HG02759 (cell line): ENCODE measurements at regions not wholly inside any gene's neighbourhood (a gene's known extent, or its start where the extent isn't known, plus 50 kb on each side); places are given as distances from the start of the nearest gene placed in this dataset.
"Not testable (repeated sequence)": the region's sequence is repeated elsewhere in the genome, so short reads cannot be mapped to it uniquely, and the experiment has no call there.

Experiments used
- ATAC-seq: cut with Tn5 transposase; IDR thresholded peaks from one replicate; pipeline ENCODE4 v1.9.1; 2021; ENCODE audit warnings: mild to moderate bottlenecking, moderate library complexity; ENCODE audit not compliant: unreplicated experiment

DNA sequence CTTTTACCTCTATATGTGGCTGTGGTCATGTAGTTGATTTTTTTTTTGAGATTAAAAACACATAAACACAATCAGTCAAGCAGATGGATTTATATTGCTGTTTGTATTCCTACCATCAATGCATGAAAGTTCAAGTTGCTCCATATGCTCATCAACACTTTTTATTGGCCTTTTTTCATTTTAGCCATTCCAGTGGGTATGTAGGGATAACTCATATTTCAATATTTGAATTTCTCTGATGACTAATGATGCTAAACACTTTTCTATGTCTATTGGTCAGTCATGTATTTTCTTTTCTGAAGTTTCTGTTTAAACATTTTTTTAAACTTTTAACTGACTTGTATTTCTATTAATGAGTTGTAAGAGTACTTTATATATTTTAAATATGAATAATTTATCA is 445.4 kb upstream of the RGMB start:
- ATAC-seq: no peak

DNA sequence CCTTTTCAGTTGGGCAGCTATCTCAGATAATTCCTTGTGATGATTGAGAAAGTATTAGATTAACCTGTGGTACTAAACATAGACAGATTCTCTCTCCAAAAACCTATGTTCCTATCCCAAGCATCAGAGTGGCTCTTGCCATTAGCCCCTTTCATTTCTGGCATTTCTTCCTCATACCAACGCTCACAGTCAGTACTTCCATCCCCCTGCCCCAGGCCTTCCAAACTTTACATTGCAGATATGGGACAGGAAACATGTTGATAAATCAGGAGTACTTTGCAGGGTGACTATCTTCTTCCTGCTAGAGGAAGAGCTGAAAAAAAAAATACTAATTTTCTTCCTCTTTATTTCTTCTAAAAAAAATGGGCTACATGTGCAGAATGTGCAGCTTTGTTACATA is 442.6 kb upstream of the RGMB start:
- ATAC-seq: no peak

DNA sequence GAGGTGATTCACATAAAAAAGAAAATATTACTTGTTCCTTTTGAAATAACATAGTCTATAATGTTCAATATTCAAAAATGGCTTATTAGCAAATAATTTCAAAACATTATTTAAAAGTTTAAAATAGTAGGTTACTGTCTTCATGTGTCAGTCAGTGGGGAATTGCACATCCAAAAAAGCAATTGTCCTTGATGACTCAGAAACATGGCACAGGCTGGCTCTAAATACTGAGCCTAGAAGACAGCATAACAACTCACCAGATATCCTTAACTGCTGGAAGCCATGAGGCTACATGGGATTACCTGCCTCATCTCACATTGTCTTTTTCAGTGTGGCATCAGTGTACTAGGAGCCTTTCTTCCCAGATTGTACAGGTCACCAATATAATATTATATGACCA is 439.5 kb upstream of the RGMB start:
- no peak for ATAC-seq

DNA sequence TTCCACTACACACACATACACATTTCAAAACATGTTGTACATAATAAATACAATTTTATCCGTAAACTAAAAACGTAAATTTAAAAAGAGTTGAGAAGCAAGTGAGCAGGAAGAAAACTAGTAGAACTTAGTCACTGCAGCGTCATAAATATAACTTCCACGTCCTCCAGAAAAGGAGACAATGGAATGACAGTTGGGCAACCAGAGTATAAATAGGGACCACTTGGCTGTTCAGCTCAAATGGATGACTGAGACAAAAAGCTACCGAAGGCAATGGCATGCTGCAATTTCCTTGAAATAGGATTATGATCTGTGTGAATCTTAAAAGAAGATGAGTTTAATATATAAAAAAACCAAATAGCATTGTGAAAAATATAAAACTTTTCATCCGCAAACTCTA is 438.5 kb upstream of the RGMB start:
- ATAC-seq: no peak

DNA sequence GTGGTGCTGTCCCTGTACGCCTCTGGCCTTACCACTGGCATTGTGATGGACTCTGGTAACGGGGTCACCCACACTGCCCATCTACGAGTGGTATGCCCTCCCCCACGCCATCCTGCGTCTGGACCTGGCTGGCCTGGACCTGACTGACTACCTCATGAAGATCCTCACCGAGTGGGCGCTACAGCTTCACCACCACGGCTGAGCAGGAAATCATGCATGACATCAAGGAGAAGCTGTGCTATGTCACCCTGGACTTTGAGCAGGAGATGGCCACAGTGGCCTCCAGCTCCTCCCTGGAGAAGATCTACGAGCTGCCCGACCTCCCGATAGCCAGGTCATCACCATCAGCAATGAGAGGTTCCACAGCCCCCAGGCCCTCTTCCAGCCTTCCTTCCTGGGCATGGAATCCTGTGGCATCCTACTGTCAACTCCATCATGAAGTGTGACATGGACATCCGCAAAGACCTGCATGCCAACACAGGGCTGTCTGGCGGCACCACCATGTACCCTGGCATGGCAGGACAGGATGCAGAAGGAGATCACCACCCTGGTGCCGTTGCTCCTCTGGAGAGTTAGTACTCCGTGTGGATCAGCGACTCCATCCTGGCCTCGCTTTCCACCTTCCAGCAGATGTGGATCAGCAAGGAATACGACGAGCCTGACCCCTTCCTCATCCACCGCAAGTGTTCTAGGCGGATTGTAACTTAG is 434.2 kb upstream of the RGMB start:
- ATAC-seq: no peak

DNA sequence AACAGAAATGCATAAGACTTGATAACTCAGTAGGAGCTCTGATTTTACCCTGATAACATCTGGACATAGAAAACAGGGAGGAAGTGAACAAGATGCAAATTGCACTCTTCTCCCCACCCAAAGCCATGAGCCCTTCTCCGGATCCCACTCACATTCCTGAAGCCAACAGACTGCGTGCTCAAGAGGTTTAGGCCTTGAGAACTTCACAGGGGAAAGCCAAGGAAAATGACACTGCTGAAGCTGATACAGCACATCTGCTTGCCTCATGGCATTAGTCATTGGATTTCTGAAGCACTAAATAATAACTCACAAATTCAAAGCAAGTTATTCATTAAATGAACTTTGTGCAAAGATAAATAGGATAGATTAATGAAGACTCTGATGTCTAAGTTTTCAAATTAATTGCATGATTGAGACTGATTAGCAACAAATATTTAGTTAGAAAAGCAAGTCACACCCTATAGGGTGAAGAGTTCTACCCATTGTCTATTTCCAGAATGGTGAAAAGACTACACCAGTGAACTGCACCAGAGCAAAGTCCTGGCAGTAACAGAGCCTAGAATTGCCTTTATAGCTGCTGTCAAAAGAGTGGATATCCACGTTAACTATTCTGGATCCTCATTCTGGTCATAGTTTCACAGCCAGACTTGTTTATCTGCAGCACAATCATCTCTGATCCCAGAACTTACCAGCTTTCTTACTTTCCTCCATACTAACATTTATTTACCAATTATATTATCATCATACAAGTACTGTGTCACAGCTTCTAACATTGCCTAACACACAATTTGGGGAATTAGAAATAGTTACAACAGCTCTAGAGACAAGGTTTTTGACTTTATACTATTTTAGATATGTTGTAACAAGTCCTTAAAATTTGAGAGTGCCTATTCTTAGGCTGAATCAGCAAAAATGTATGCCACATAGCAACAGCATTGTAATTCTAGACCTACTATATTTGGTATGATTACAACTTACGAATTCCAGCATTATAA is 432.1 kb upstream of the RGMB start:
- ATAC-seq: no peak

DNA sequence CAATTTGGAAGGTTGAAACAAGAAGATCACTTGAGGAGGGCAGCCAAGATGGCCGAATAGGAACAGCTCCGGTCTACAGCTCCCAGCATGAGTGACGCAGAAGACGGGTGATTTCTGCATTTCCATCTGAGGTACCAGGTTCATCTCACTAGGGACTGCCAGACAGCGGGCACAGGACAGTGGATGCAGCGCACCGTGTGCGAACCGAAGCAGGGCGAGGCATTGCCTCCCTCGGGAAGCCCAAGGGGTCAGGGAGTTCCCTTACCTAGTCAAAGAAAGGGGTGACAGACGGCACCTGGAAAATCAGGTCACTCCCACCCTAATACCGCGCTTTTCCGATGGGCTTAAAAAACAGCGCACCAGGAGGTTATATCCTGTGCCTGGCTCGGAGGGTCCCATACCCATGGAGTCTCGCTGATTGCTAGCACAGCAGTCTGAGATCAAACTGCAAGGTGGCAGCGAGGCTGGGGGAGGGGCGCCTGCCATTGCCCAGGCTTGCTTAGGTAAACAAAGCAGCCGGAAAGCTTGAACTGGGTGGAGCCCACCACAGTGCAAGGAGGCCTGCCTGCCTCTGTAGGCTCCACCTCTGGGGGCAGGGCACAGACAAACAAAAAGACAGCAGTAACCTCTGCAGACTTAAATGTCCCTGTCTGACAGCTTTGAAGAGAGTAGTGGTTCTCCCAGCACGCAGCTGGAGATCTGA is 430.4 kb upstream of the RGMB start:
- not testable (repeated sequence) for ATAC-seq

DNA sequence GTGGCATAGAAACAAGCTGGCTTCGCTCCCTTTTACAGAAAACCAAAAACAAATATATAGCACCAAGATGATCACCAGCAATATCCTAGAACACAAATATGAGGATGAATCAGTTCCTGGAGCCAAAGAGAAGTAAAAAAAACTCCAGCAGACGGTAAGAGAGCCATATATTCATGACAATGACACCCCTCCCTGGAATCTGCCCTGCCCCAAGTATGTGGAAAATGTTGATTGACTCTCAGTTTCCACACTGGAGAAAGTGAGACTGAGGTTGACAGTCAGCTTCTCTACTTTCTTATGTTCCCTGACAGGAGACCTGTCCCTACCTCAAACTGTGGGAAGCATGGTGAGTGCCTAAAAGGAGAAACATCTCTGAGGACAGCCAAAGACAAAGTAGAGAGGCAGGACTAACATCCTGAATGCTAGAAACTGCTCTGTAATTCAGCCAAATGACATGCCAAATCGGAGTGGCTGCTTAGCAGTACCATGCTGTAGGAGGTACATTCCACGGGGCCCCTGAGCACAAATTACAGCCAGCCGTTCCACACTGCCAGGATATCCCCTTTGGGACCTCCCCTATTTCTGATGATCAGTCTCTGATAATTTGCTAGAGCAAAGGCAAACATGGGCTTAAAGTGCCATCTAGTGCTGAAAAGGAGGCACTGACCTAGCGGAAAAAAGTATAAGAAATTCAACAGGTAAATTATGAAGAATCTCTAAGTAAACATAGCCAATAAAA is 424.0 kb upstream of the RGMB start:
- ATAC-seq: no peak

DNA sequence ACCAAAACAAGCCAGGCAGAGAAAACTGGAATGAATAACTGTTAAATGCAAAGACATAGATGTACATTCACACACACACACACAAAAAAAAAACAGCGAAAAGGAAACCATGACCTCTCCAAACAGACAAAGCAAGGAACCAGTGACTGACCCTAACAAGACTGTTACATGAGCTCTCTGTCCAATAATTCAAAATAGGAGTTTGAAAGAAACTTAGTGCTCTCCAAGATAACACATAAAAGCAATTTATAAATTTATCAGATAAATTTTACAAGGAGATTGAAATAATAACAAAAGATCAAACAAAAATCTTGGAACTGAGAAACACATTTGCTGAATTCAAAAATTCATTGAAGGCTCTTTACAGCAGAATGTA is 423.5 kb upstream of the RGMB start:
- ATAC-seq: no peak

DNA sequence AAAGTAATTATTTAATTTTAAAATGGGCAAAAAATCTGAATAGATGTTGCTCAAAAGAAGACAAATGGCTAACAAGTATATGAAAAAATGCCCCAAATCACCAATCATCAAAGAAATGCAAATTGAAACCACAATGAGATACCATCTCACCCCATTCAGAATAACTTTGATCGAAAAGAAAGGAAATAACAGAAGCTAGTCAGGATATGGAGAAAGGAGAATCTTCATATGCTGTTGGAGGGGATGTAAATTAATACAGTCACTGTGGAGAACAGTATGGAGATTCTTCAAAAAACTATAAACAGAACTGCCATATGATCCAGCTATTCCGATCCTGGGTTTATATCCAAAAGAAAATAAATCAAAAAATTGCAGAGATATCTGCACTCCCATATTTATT is 418.5 kb upstream of the RGMB start:
- ATAC-seq: no peak

DNA sequence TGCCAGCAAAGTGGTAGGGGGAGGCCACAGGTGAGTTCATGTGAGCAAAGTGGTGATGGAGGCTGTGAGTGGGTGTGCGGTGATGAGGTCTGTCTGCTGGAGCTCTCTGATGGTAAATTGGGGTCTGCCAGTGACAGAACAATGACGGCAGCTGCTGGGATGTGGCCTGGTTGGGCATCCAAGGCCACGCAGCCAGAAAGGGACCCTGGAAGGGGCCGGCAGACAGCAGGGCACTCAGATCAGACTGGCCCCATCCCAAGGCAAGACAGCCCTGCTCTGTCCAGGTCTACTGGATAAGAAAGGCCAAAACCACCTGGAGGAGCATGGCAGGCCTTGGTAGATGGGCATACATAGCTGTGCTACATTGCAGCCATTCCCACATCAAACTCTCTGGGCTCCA is 412.9 kb upstream of the RGMB start:
- ATAC-seq: no peak

DNA sequence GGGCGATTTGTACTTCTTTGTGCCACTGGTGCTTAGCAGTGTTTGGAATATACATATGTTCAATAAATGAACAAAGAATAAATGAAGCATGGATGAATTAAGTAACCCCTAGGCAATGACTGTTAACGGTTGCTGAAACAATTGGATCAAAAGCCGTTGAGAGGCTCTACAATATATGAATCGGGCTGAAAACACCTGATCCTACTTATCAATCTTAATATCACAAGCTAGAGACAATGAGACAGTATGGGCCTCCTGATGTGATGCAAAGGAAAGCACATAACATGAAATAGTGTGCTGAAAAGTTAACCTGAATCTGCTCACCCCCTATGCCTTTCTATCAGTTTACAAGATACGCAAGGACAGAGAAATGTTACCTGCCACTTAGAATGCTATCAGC is 410.3 kb upstream of the RGMB start:
- no peak for ATAC-seq

DNA sequence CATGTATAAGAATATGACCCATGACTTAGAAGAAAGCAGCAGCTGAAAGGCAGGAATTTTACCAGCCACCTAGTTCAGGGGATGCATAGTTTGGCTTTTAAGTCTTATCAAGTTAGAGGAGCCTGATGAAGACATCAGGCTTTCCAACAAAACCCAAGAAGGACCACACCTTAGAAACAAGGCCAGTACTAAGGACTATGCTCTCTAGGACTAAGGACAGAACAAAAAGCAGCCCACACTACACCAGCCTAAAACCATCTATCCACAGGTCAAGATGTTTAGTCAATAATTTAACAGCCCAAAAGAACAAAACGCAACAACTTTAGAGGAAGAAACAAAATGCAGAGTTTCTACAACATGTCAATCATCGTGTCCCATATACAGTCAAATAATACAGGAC is 408.9 kb upstream of the RGMB start:
- no peak for ATAC-seq

DNA sequence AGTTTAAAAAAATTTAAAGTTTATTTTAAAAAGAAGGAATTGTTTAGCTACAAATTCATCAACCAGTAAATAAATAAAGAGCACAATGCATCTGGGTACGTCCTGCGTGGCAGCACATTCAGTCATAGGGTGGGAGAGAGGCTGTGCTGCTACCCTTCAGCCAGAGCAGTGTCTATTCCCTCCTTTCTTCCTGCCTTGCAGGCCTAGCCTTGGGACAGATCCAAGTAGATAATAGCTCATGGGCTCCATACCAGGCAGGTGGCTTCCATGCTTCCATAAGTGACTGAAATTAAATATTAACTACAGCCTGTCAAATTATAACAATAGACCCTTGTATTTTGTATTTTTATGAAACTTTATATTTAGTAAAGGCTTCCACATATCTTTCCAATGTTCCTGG is 408.3 kb upstream of the RGMB start:
- no peak for ATAC-seq

DNA sequence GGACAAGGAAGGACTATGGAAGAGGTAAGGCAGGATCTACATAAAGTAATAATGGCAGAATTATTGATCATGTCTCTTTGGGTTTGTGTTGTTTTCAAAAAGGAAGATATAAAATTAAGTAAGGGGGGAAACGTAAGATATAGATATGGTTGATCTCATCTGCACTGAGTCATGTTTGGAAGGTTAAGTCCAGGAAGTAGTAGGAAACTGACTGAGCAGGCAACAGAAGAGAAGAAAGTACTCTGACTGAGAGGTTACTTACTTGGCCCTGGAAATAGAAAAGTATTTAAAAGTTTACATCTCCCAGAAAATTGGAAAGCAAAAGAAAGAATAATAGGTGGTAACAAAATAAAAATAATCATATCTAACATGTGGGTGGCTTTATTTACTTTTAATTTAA is 405.3 kb upstream of the RGMB start:
- no peak for ATAC-seq

DNA sequence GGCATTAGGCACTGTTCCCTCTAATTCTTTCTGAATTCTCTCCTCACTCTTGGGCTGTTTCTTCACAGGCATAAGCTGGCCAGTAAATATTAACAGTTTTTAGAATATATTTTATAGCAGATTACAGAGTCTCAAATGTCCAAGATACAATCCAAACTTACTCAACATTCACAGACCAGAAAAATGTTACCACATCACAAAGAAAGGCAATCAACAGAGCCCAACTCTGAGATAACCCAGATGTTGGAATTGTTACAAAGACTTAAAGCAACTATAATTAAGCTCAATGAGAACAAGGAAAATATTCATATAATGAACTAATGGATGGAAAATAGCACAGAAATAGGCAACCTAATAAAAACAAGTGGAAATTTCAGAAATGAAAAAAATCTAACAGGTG is 401.1 kb upstream of the RGMB start:
- ATAC-seq: no peak

DNA sequence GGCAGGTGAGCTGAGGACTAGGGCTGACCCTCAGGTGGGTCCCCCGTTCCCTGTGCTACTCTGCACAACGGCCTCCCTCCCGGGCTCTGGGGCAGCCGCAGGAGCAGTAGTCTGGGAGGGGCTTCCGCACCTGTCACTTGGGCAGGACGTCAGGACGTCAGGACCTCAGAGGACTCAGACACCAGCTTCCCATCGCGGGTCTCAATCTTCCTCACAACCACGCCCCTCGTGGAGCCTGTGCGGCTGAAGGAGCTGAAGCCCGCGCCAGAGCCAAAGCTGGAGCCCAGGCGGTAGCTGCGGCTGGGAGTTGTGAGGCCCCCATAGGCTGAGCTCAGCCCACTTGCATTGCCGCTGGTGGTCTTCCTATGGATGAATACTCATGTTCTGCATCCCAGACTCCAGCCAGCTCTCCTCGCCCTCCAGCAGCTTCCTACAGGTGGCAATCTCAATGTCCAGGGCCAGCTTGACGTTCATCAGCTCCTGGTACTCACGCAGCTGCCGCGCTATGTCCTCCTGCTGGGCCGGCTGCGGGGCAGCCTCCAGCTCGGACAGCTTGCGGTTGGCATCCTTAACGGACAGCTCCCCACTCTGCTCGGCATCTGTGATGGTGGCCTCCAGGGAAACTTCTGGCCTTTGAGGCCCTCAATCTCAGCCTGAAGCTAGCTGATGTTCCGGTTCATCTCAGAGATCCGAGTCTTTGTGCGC is 381.4 kb upstream of the RGMB start:
- ATAC-seq: no peak

DNA sequence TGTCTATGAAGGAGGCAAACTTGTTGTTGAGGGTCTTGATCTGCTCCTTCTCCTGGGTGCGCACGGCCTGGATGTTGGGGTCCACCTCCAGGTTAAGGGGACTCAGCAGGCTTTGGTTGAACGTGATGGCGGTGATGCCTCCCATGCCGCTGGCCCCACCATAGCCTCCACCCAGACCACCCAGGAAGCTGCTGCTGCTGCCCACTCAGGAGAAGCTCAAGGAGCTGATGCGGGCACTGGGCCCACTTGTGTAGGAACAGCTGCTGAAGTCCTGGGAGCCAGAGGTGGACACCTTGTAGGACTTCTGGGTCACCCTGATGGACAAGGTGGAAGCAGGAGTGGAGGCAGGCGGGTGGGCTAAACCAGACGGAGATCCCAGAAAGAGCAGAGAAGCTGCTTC is 380.3 kb upstream of the RGMB start:
- not testable (repeated sequence) for ATAC-seq

DNA sequence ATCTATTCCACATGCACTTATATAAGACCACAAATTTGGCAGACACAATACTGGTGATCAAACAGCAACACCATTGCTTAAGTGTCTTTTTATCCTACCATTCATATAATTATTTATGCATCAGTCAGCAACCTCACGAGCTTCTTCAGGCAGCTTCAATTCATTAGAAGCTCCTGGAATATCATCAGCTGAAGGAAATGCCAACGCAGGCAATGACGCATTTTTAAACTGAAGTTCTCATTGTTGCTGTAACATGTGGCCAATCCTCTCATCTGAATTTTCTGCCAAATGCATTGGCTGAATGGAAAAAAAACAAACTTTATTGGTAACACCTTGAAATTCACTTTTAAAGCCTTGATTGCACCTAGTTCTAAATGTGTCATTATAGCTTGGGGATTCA is 376.4 kb upstream of the RGMB start:
- ATAC-seq: no peak

DNA sequence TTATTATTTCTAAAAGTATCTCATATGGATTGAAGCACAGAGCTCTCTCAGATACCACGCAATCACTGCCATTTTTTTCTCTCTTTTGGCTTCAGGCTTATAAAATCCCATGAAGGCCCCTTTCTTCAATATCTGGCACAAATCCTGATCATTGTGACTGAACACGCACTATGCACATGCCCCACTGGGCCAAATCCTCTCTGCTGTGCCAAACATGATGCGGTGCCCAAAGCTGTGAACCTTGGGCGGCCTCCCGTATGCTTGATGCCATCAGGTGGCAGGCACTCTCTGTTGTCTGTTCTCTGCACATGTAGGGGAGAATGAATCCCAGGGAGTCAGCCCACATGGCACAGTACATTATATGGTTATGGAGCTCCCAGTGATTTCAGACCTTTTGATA is 375.0 kb upstream of the RGMB start:
- no peak for ATAC-seq
